Adipocyte (in vitro differentiated cells): ENCODE measurements at regions not wholly inside any gene's neighbourhood (a gene's known extent, or its start where the extent isn't known, plus 50 kb on each side); places are given as distances from the start of the nearest gene placed in this dataset.

ENCODE experiments used
- DNase-seq: peaks from one replicate; pipeline ENCODE4 v3.0.0-alpha.2; 2015; ENCODE audit warnings: low read depth
- H3K27me3 ChIP-seq: replicated peaks from 2 replicates; pipeline ENCODE4 v1.7.0; 2013; ENCODE audit warnings: mild to moderate bottlenecking, low read length, moderate library complexity; ENCODE audit not compliant: control insufficient read depth, insufficient read depth
- H3K36me3 ChIP-seq: 2 replicates; pipeline ENCODE4 v1.7.0; 2013; ENCODE audit warnings: low read length, mild to moderate bottlenecking, moderate library complexity; ENCODE audit not compliant: control insufficient read depth, insufficient read depth, severe bottlenecking
- H3K4me1 ChIP-seq: 2 replicates; pipeline ENCODE4 v1.7.0; 2013; ENCODE audit warnings: mild to moderate bottlenecking, low read length, moderate library complexity; ENCODE audit not compliant: control insufficient read depth, insufficient read depth
- H3K4me3 ChIP-seq: 2 replicates; pipeline ENCODE4 v1.7.0; 2013; ENCODE audit warnings: mild to moderate bottlenecking, low read length, moderate library complexity
- H3K9ac ChIP-seq: 2 replicates; pipeline ENCODE4 v1.7.0; 2013; ENCODE audit warnings: mild to moderate bottlenecking, low read length, moderate library complexity
- H3K9me3 ChIP-seq: 2 replicates; pipeline ENCODE4 v1.7.0; 2013; ENCODE audit warnings: mild to moderate bottlenecking, low read length, moderate library complexity; ENCODE audit not compliant: control insufficient read depth

- no peak for DNase-seq
- Histone ChIP-seq H3K9me3 (peaks cover 7% of the 10 kb centered on the region), H3K27me3 (peaks cover 5% of the 10 kb centered on the region), H3K4me3 (no peak overlapping the region), H3K4me1 (peaks cover 4% of the 10 kb centered on the region), H3K36me3 (no peaks in the 10 kb centered on the region), H3K9ac (no peak overlapping the region)
Measured at GRCh38 chr10:28733245-28733644, 55.9 kb downstream of the BAMBI start.

- peaks cover 4% of the 10 kb centered on the region for H3K4me1 ChIP-seq
- H3K36me3 ChIP-seq: no peaks in the 10 kb centered on the region
- H3K27me3 ChIP-seq: peaks cover 5% of the 10 kb centered on the region
- H3K9ac ChIP-seq: no peak overlapping the region
- DNase-seq: no peak
- no peak overlapping the region for H3K4me3 ChIP-seq
- peaks cover 7% of the 10 kb centered on the region for H3K9me3 ChIP-seq
Measured at GRCh38 chr10:28733647-28734046, 56.3 kb downstream of the BAMBI start.

DNA sequence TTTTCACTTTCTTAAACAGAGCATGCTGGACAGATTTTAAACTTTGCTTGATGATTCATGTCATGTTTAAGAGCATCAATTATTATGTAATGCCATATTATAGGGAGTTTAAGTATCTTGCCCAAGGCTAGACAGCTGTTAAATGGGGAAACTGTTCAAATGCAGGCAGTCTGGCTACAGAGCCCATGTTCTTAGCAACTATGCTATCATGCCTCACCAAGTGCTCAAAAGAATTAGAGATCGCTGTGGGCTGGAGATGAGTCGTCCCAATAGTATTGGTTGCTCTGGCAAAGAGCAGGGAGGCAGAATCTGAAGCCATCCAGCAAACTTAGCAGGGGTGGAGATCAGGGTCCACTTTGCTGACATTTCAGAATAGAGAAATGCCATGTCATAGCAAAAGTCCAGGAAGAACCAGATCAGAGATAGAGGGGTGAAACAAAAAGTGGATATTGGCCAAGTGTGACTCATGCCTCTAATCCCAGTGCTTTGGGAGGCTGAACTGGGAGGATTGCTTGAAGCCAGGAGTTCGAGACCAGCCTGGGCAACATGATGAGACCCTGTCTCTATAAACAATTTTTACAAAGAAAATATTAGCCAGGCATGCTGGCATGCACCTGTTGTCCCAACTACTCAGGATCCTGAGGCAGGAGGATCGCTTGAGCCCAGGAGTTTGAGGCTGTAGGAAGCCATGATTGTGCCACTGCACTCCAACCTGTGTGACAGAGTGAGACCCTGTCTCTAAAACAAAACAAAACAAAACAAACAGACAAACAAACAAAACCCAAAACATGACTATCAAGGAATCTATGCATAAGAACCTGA lies 57.8 kb downstream of the BAMBI start:
- Histone ChIP-seq H3K36me3 (no peaks in the 10 kb centered on the region), H3K4me3 (no peak overlapping the region), H3K27me3 (peaks cover 5% of the 10 kb centered on the region), H3K9me3 (peaks cover 7% of the 10 kb centered on the region), H3K9ac (no peak overlapping the region), H3K4me1 (peaks cover 4% of the 10 kb centered on the region)
- DNase-seq: peak; percentile 92

GRCh38 chr10:28737096-28737495 lies 59.8 kb downstream of the BAMBI start:
- no peak overlapping the region for H3K4me3 ChIP-seq
- no peak for DNase-seq
- H3K27me3 ChIP-seq: peaks cover 5% of the 10 kb centered on the region
- no peaks in the 10 kb centered on the region for H3K36me3 ChIP-seq
- peaks cover 7% of the 10 kb centered on the region for H3K9me3 ChIP-seq
- no peak overlapping the region for H3K9ac ChIP-seq
- H3K4me1 ChIP-seq: no peaks in the 10 kb centered on the region

- Histone ChIP-seq H3K4me3 (no peak overlapping the region), H3K9ac (no peak overlapping the region), H3K9me3 (peaks cover 7% of the 10 kb centered on the region), H3K4me1 (no peaks in the 10 kb centered on the region), H3K36me3 (no peaks in the 10 kb centered on the region), H3K27me3 (peaks cover 5% of the 10 kb centered on the region)
- DNase-seq: no peak
Measured at GRCh38 chr10:28738200-28738599, 60.9 kb downstream of the BAMBI start.

DNA sequence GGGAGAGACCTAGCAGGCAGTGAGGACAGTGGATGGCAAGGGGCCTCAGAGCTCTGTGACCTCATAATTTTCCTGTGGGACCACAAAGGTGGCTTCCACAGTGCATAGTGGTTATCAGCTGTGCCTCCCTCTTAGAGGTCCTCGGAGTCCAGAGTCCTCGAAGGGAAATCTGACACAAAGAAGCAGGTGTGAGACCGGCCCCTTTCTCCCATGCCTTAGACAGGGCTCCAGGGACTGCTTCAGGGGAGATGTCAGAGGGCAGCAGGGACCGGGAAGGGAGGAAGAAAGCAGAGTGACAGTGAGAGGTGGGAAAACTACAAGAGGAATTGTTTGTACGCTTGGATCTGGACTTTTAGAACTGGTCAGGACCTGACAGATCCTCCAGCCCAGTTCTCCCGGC lies 66.3 kb downstream of the BAMBI start:
- H3K9me3 ChIP-seq: no peaks in the 10 kb centered on the region
- peaks cover 10% of the 10 kb centered on the region for H3K27me3 ChIP-seq
- H3K4me3 ChIP-seq: no peak overlapping the region
- no peak for DNase-seq
- no peaks in the 10 kb centered on the region for H3K36me3 ChIP-seq
- H3K4me1 ChIP-seq: no peaks in the 10 kb centered on the region
- H3K9ac ChIP-seq: no peak overlapping the region

- Histone ChIP-seq H3K27me3 (peaks cover 10% of the 10 kb centered on the region), H3K4me3 (no peak overlapping the region), H3K36me3 (no peaks in the 10 kb centered on the region), H3K9ac (no peak overlapping the region), H3K4me1 (no peaks in the 10 kb centered on the region), H3K9me3 (no peaks in the 10 kb centered on the region)
- no peak for DNase-seq
Measured at GRCh38 chr10:28744069-28744768, 66.9 kb downstream of the BAMBI start.

GRCh38 chr10:28754930-28755718 lies 77.8 kb downstream of the BAMBI start:
- H3K4me3 ChIP-seq: no peak overlapping the region
- no peak overlapping the region for H3K9ac ChIP-seq
- peaks cover 2% of the 10 kb centered on the region for H3K9me3 ChIP-seq
- no peaks in the 10 kb centered on the region for H3K36me3 ChIP-seq
- no peaks in the 10 kb centered on the region for H3K4me1 ChIP-seq
- H3K27me3 ChIP-seq: no peaks in the 10 kb centered on the region
- DNase-seq: no peak

- no peaks in the 10 kb centered on the region for H3K36me3 ChIP-seq
- H3K9me3 ChIP-seq: no peaks in the 10 kb centered on the region
- H3K9ac ChIP-seq: no peak overlapping the region
- H3K27me3 ChIP-seq: peaks cover 32% of the 10 kb centered on the region
- peak; percentile 61 for DNase-seq
- H3K4me3 ChIP-seq: no peak overlapping the region
- H3K4me1 ChIP-seq: no peaks in the 10 kb centered on the region
Measured at GRCh38 chr10:28761084-28761846, 83.9 kb downstream of the BAMBI start.

DNA sequence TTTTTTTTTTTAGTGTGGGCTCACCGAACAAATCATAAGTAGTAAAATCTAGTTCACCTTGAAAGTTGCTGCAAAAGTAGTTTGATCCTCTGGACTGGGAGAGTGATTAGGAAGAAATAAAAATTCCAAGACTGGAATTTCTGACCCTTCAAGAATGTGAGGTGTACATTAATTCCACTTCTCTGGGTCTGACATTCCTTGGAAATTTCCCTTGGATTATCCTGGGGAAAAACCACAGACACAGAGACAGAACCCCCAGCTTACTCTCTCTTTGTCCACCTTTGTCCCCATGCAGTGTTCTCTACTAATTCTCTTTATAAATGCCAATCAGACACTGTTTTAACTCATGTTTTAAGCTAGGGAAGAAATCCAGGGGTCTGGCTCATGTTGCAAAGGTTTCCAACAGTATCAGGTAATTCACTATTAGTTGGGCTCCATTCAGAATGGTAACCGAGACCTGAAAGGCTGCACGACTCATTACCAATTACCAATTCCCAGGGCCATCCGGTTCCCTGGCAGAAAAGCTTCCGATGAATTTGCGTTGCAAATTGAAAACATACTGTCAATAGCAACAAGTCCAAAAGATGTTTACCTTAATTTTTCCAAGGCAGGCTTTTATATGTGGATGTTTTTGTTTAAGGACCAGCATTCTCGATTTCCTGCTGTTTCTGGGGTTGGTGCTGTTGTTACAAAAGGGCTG lies 86.3 kb downstream of the BAMBI start:
- H3K36me3 ChIP-seq: no peaks in the 10 kb centered on the region
- no peaks in the 10 kb centered on the region for H3K4me1 ChIP-seq
- H3K27me3 ChIP-seq: peaks cover 41% of the 10 kb centered on the region
- DNase-seq: no peak
- H3K4me3 ChIP-seq: no peak overlapping the region
- H3K9ac ChIP-seq: no peak overlapping the region
- no peaks in the 10 kb centered on the region for H3K9me3 ChIP-seq
